WERI-Rb-1 (cell line): ENCODE measurements at regions not wholly inside any gene's neighbourhood (a gene's known extent, or its start where the extent isn't known, plus 50 kb on each side); places are given as distances from the start of the nearest gene placed in this dataset.
A peak's percentile ranks its signal among the peaks of the same experiment; 100 is the strongest.

Source experiments
- DNase-seq: peaks from one replicate; pipeline ENCODE4 v3.0.0-alpha.2; 2020
- H3K27ac ChIP-seq: fragments of 250-450 bp; sonication (Bioruptor Pico); 2 replicates; pipeline ENCODE4 v1.5.1; 2020; ENCODE audit warnings: mild to moderate bottlenecking, moderate library complexity
- H3K27me3 ChIP-seq: fragments of 250-450 bp; sonication (Bioruptor Pico); 2 replicates; pipeline ENCODE4 v1.5.1; 2021; ENCODE audit warnings: mild to moderate bottlenecking, low read depth, moderate library complexity; ENCODE audit not compliant: insufficient read depth, severe bottlenecking
- H3K36me3 ChIP-seq: fragments of 250-450 bp; sonication (Bioruptor Pico); 2 replicates; pipeline ENCODE4 v1.5.1; 2020; ENCODE audit warnings: mild to moderate bottlenecking, moderate library complexity
- H3K4me3 ChIP-seq: 2 replicates; pipeline ENCODE4 v1.5.1; 2011; ENCODE audit warnings: low read depth, mild to moderate bottlenecking, control low read depth, low read length
- H3K9me3 ChIP-seq: fragments of 250-450 bp; sonication (Bioruptor Pico); 2 replicates; pipeline ENCODE4 v1.5.1; 2021; ENCODE audit warnings: mild to moderate bottlenecking, moderate library complexity; ENCODE audit not compliant: severe bottlenecking
- CTCF ChIP-seq: IDR thresholded peaks from 2 replicates; pipeline ENCODE4 v1.5.1; 2011; ENCODE audit warnings: low read depth, mild to moderate bottlenecking, control low read depth, inconsistent platforms, low read length

- peak overlapping the region; percentile 52 for H3K27ac ChIP-seq
- no peaks in the 10 kb centered on the region for H3K36me3 ChIP-seq
- H3K27me3 ChIP-seq = no peaks in the 10 kb centered on the region
- no peaks in the 10 kb centered on the region for H3K9me3 ChIP-seq
- no peak for TF ChIP-seq CTCF
- no peak overlapping the region for H3K4me3 ChIP-seq
- peak; percentile 50 for DNase-seq
Measured at GRCh38 chr4:136829280-136829679, 703.0 kb downstream of the PCDH18 start.

GRCh38 chr4:136823020-136823419 lies 709.3 kb downstream of the PCDH18 start:
- no peaks in the 10 kb centered on the region for H3K36me3 ChIP-seq
- no peak for TF ChIP-seq CTCF
- H3K27me3 ChIP-seq = no peaks in the 10 kb centered on the region
- no peaks in the 10 kb centered on the region for H3K9me3 ChIP-seq
- no peak overlapping the region for H3K4me3 ChIP-seq
- no peak overlapping the region for H3K27ac ChIP-seq
- no peak for DNase-seq

GRCh38 chr4:136818811-136819330 lies 713.4 kb downstream of the PCDH18 start:
- TF ChIP-seq CTCF = no peak
- H3K36me3 ChIP-seq = no peaks in the 10 kb centered on the region
- H3K9me3 ChIP-seq = no peaks in the 10 kb centered on the region
- no peak for DNase-seq
- H3K27me3 ChIP-seq = no peaks in the 10 kb centered on the region
- H3K27ac ChIP-seq = no peak overlapping the region
- no peak overlapping the region for H3K4me3 ChIP-seq

- peaks cover 8% of the 10 kb centered on the region for H3K9me3 ChIP-seq
- H3K27me3 ChIP-seq = no peaks in the 10 kb centered on the region
- TF ChIP-seq CTCF = no peak
- no peak overlapping the region for H3K27ac ChIP-seq
- no peak overlapping the region for H3K4me3 ChIP-seq
- no peaks in the 10 kb centered on the region for H3K36me3 ChIP-seq
- no peak for DNase-seq
Measured at GRCh38 chr4:136812100-136812880, 720.0 kb downstream of the PCDH18 start.

- DNase-seq = no peak
- H3K27me3 ChIP-seq = no peaks in the 10 kb centered on the region
- no peak overlapping the region for H3K4me3 ChIP-seq
- peaks cover 8% of the 10 kb centered on the region for H3K9me3 ChIP-seq
- no peak overlapping the region for H3K27ac ChIP-seq
- H3K36me3 ChIP-seq = no peaks in the 10 kb centered on the region
- TF ChIP-seq CTCF = no peak
Measured at GRCh38 chr4:136811496-136812077, 720.7 kb downstream of the PCDH18 start.
